ENCODE measurements at regions not wholly inside any gene's neighbourhood (a gene's known extent, or its start where the extent isn't known, plus 50 kb on each side); places are given as distances from the start of the nearest gene placed in this dataset.

- TF ChIP-seq, protein P1, sequence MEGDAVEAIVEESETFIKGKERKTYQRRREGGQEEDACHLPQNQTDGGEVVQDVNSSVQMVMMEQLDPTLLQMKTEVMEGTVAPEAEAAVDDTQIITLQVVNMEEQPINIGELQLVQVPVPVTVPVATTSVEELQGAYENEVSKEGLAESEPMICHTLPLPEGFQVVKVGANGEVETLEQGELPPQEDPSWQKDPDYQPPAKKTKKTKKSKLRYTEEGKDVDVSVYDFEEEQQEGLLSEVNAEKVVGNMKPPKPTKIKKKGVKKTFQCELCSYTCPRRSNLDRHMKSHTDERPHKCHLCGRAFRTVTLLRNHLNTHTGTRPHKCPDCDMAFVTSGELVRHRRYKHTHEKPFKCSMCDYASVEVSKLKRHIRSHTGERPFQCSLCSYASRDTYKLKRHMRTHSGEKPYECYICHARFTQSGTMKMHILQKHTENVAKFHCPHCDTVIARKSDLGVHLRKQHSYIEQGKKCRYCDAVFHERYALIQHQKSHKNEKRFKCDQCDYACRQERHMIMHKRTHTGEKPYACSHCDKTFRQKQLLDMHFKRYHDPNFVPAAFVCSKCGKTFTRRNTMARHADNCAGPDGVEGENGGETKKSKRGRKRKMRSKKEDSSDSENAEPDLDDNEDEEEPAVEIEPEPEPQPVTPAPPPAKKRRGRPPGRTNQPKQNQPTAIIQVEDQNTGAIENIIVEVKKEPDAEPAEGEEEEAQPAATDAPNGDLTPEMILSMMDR (IDR thresholded peaks at IDR 0.05): no peak
- Mint-ChIP-seq H3K27me3 (ENCODE audit: unreplicated experiment) (no peaks in the 10 kb centered on the region), H3K4me3 (ENCODE audit: unreplicated experiment) (no peak overlapping the region), H3K4me1 (ENCODE audit: unreplicated experiment) (no peaks in the 10 kb centered on the region), H3K36me3 (ENCODE audit: unreplicated experiment) (no peaks in the 10 kb centered on the region), H3K9me3 (ENCODE audit: unreplicated experiment) (no peaks in the 10 kb centered on the region), H3K27ac (ENCODE audit: unreplicated experiment) (no peak overlapping the region)
- no peak for DNase-seq (ENCODE audit: extremely low spot score, unreplicated experiment)
These were observed 719.2 kb downstream of the CETN3 start for GRCh38 chr5:89690331-89690730.

GRCh38 chr5:89686081-89686765 is 723.3 kb downstream of the CETN3 start:
- no peak overlapping the region for H3K4me3 Mint-ChIP-seq (ENCODE audit: unreplicated experiment)
- H3K27ac Mint-ChIP-seq (ENCODE audit: unreplicated experiment): no peak overlapping the region
- no peaks in the 10 kb centered on the region for H3K4me1 Mint-ChIP-seq (ENCODE audit: unreplicated experiment)
- H3K27me3 Mint-ChIP-seq (ENCODE audit: unreplicated experiment): no peaks in the 10 kb centered on the region
- TF ChIP-seq, protein P1 (IDR thresholded peaks at IDR 0.05): no peak
- H3K36me3 Mint-ChIP-seq (ENCODE audit: unreplicated experiment): no peaks in the 10 kb centered on the region
- no peak for DNase-seq (ENCODE audit: extremely low spot score, unreplicated experiment)
- H3K9me3 Mint-ChIP-seq (ENCODE audit: unreplicated experiment): peaks cover 18% of the 10 kb centered on the region

GRCh38 chr5:89676634-89677033 is 732.9 kb downstream of the CETN3 start:
- Mint-ChIP-seq H3K9me3 (ENCODE audit: unreplicated experiment) (peaks cover 24% of the 10 kb centered on the region), H3K4me3 (ENCODE audit: unreplicated experiment) (no peak overlapping the region), H3K4me1 (ENCODE audit: unreplicated experiment) (no peaks in the 10 kb centered on the region), H3K27ac (ENCODE audit: unreplicated experiment) (no peak overlapping the region), H3K27me3 (ENCODE audit: unreplicated experiment) (no peaks in the 10 kb centered on the region), H3K36me3 (ENCODE audit: unreplicated experiment) (no peaks in the 10 kb centered on the region)
- TF ChIP-seq, protein P1 (IDR thresholded peaks at IDR 0.05): no peak
- DNase-seq (ENCODE audit: extremely low spot score, unreplicated experiment): no peak

DNA sequence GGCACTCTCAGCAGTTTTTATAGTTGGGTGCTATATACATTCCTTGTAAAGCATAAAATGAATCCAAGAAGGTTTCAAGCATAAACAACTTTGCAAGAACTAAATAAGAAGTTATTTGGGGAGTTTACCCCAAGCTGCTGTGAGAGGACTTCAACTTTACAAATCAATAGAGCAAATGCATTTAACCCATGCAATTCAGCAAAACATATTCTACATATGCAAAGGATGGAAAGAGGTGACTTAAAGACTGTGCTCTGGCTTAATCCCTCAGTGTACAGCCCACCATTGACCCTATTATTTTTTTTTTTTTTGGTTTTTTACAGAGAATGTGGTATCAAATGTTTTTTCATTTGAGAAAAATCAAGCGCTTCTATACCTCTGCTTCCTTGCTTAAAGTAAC is 736.5 kb downstream of the CETN3 start:
- Mint-ChIP-seq H3K9me3 (ENCODE audit: unreplicated experiment) (no peaks in the 10 kb centered on the region), H3K4me1 (ENCODE audit: unreplicated experiment) (no peaks in the 10 kb centered on the region), H3K27ac (ENCODE audit: unreplicated experiment) (no peak overlapping the region), H3K27me3 (ENCODE audit: unreplicated experiment) (no peaks in the 10 kb centered on the region), H3K4me3 (ENCODE audit: unreplicated experiment) (no peak overlapping the region), H3K36me3 (ENCODE audit: unreplicated experiment) (no peaks in the 10 kb centered on the region)
- TF ChIP-seq, protein P1 (IDR thresholded peaks at IDR 0.05): no peak
- no peak for DNase-seq (ENCODE audit: extremely low spot score, unreplicated experiment)

- no peaks in the 10 kb centered on the region for H3K27me3 Mint-ChIP-seq (ENCODE audit: unreplicated experiment)
- DNase-seq (ENCODE audit: extremely low spot score, unreplicated experiment): no peak
- peaks cover 11% of the 10 kb centered on the region for H3K9me3 Mint-ChIP-seq (ENCODE audit: unreplicated experiment)
- H3K27ac Mint-ChIP-seq (ENCODE audit: unreplicated experiment): no peak overlapping the region
- TF ChIP-seq, protein P1 (IDR thresholded peaks at IDR 0.05): no peak
- H3K4me1 Mint-ChIP-seq (ENCODE audit: unreplicated experiment): no peaks in the 10 kb centered on the region
- H3K4me3 Mint-ChIP-seq (ENCODE audit: unreplicated experiment): no peak overlapping the region
- peaks cover 7% of the 10 kb centered on the region for H3K36me3 Mint-ChIP-seq (ENCODE audit: unreplicated experiment)
These were observed 740.7 kb downstream of the CETN3 start for GRCh38 chr5:89668821-89669220.
